Suprapubic skin (tissue), 4 donors: ENCODE measurements at regions not wholly inside any gene's neighbourhood (a gene's known extent, or its start where the extent isn't known, plus 50 kb on each side); places are given as distances from the start of the nearest gene placed in this dataset.

Experiments used
- DNase-seq, 2 donors: peaks; one replicate each; pipeline ENCODE4 v3.0.0-alpha.2; 2019; ENCODE audit warnings: low spot score in 2 of 2
- H3K27ac ChIP-seq: fragments of 200-600 bp; sonication (generic); one replicate; pipeline ENCODE4 v1.5.1; 2019
- H3K27me3 ChIP-seq: fragments of 200-600 bp; sonication (generic); one replicate; pipeline ENCODE4 v1.5.1; 2019
- H3K36me3 ChIP-seq: fragments of 200-600 bp; sonication (generic); one replicate; pipeline ENCODE4 v1.5.1; 2019
- H3K4me1 ChIP-seq: fragments of 200-600 bp; sonication (generic); one replicate; pipeline ENCODE4 v1.5.1; 2019
- H3K4me3 ChIP-seq: fragments of 200-600 bp; sonication (generic); one replicate; pipeline ENCODE4 v1.5.1; 2019; ENCODE audit warnings: mild to moderate bottlenecking
- H3K9me3 ChIP-seq: fragments of 200-600 bp; sonication (generic); one replicate; pipeline ENCODE4 v1.5.1; 2019
- CTCF ChIP-seq, 2 donors: fragments of 200-600 bp in 1 of 2; fragments of 450-650 bp in 1 of 2; sonication (generic) in 1 of 2; IDR thresholded peaks; one replicate each; pipeline ENCODE4 v1.5.1; 2016 to 2019; ENCODE audit warnings: antibody characterized with exemption in 2 of 2, mild to moderate bottlenecking in 1 of 2, moderate library complexity in 1 of 2
- EP300 ChIP-seq: sonication (generic); formaldehyde crosslinking; IDR thresholded peaks from one replicate; pipeline ENCODE4 v1.6.1; 2017; ENCODE audit warnings: antibody characterized with exemption
- POLR2A ChIP-seq, 2 donors: fragments of 450-650 bp; IDR thresholded peaks; one replicate each; pipeline ENCODE4 v1.6.1; 2017; ENCODE audit warnings: antibody characterized with exemption in 2 of 2, mild to moderate bottlenecking in 2 of 2, moderate library complexity in 2 of 2
- POLR2AphosphoS5 ChIP-seq, 3 donors: sonication (generic); formaldehyde crosslinking; IDR thresholded peaks; one replicate each; pipeline ENCODE4 v1.6.1; 2017; ENCODE audit warnings: antibody characterized with exemption in 3 of 3
- WGBS: methylation state at CpG from one replicate; pipeline ENCODE4 v1.1.5; 2018; 5-methylcytosine and 5-hydroxymethylcytosine counted together

- DNase-seq: no peak
- Histone ChIP-seq H3K27ac (no peak overlapping the region), H3K4me3 (no peak overlapping the region), H3K4me1 (peaks cover 54% of the 10 kb centered on the region), H3K9me3 (no peaks in the 10 kb centered on the region), H3K27me3 (no peaks in the 10 kb centered on the region), H3K36me3 (no peaks in the 10 kb centered on the region)
- WGBS: 38% methylated on average over 8 of the region's 8 CpGs
- TF ChIP-seq POLR2A (IDR thresholded peaks at IDR 0.05) (no peak), POLR2AphosphoS5 (IDR thresholded peaks at IDR 0.05) (no peak), CTCF (IDR thresholded peaks at IDR 0.05) (no peak), EP300 (no peak)
Observed at GRCh38 chr1:5504364-5504740, 487.9 kb downstream of the NPHP4 start.

GRCh38 chr1:5503556-5504363 lies 488.5 kb downstream of the NPHP4 start:
- Histone ChIP-seq H3K27me3 (no peaks in the 10 kb centered on the region), H3K27ac (no peak overlapping the region), H3K4me1 (peaks cover 48% of the 10 kb centered on the region), H3K36me3 (no peaks in the 10 kb centered on the region), H3K4me3 (no peak overlapping the region), H3K9me3 (no peaks in the 10 kb centered on the region)
- TF ChIP-seq POLR2AphosphoS5 (IDR thresholded peaks at IDR 0.05): no peak
- no peak for TF ChIP-seq CTCF (IDR thresholded peaks at IDR 0.05)
- no peak for TF ChIP-seq POLR2A (IDR thresholded peaks at IDR 0.05)
- no peak for TF ChIP-seq EP300
- DNase-seq: no peak
- 41% methylated on average over 8 of the region's 9 CpGs for WGBS

GRCh38 chr1:5502311-5503194 lies 489.7 kb downstream of the NPHP4 start:
- Histone ChIP-seq H3K4me1 (peaks cover 39% of the 10 kb centered on the region), H3K9me3 (no peaks in the 10 kb centered on the region), H3K27ac (peak overlapping the region; percentile 35), H3K27me3 (peaks cover 11% of the 10 kb centered on the region), H3K4me3 (no peak overlapping the region), H3K36me3 (no peaks in the 10 kb centered on the region)
- DNase-seq: no peak
- WGBS: 38% methylated on average over 18 of the region's 18 CpGs
- no peak for TF ChIP-seq POLR2AphosphoS5 (IDR thresholded peaks at IDR 0.05)
- TF ChIP-seq CTCF (IDR thresholded peaks at IDR 0.05): no peak
- TF ChIP-seq POLR2A (IDR thresholded peaks at IDR 0.05): no peak
- TF ChIP-seq EP300: no peak

GRCh38 chr1:5501206-5501930 lies 490.9 kb downstream of the NPHP4 start:
- no peak for DNase-seq
- H3K4me1 ChIP-seq: peaks cover 36% of the 10 kb centered on the region
- no peak for TF ChIP-seq CTCF (IDR thresholded peaks at IDR 0.05)
- peak overlapping the region; percentile 6 for H3K27ac ChIP-seq
- no peak overlapping the region for H3K4me3 ChIP-seq
- WGBS: 60% methylated on average over 18 of the region's 18 CpGs
- H3K9me3 ChIP-seq: no peaks in the 10 kb centered on the region
- H3K27me3 ChIP-seq: peaks cover 21% of the 10 kb centered on the region
- no peaks in the 10 kb centered on the region for H3K36me3 ChIP-seq
